Mesenteric fat pad (tissue), 1 donor: ENCODE measurements at regions not wholly inside any gene's neighbourhood (a gene's known extent, or its start where the extent isn't known, plus 50 kb on each side); places are given as distances from the start of the nearest gene placed in this dataset.
"Not testable (repeated sequence)": the region's sequence is repeated elsewhere in the genome, so short reads cannot be mapped to it uniquely, and the experiment has no call there.

Experiments
- DNase-seq: peaks from one replicate; pipeline ENCODE4 v3.0.0-alpha.2; 2020; ENCODE audit warnings: low spot score
- donor health status: DM: yes; HTN: yes; CAD: no.

- DNase-seq, result no peak
Measured at GRCh38 chr5:145574889-145575573, 260.1 kb downstream of the PRELID2 start.

GRCh38 chr5:145568581-145568980 is 266.6 kb downstream of the PRELID2 start:
- no peak for DNase-seq

GRCh38 chr5:145562931-145563330 is 272.2 kb downstream of the PRELID2 start:
- no peak for DNase-seq

- no peak for DNase-seq
Measured at GRCh38 chr5:145558288-145558687, 276.9 kb downstream of the PRELID2 start.

GRCh38 chr5:145557345-145557744 is 277.8 kb downstream of the PRELID2 start:
- no peak for DNase-seq

GRCh38 chr5:145554399-145554798 is 280.7 kb downstream of the PRELID2 start:
- no peak for DNase-seq

- no peak for DNase-seq
Measured at GRCh38 chr5:145553177-145553576, 282.0 kb downstream of the PRELID2 start.

GRCh38 chr5:145551714-145552113 is 283.4 kb downstream of the PRELID2 start:
- DNase-seq, result no peak

- DNase-seq, result no peak
Measured at GRCh38 chr5:145548097-145548496, 287.0 kb downstream of the PRELID2 start.

GRCh38 chr5:145544401-145544800 is 290.7 kb downstream of the PRELID2 start:
- no peak for DNase-seq

- no peak for DNase-seq
Measured at GRCh38 chr5:145543968-145544367, 291.2 kb downstream of the PRELID2 start.

GRCh38 chr5:145540375-145540774 is 294.8 kb downstream of the PRELID2 start:
- no peak for DNase-seq

- DNase-seq, result no peak
Measured at GRCh38 chr5:145539201-145539600, 295.9 kb downstream of the PRELID2 start.

- no peak for DNase-seq
Measured at GRCh38 chr5:145536133-145536532, 299.0 kb downstream of the PRELID2 start.

GRCh38 chr5:145531038-145531734 is 304.0 kb downstream of the PRELID2 start:
- no peak for DNase-seq

- no peak for DNase-seq
Measured at GRCh38 chr5:145521523-145521922, 313.6 kb downstream of the PRELID2 start.

GRCh38 chr5:145521066-145521465 is 314.1 kb downstream of the PRELID2 start:
- no peak for DNase-seq

GRCh38 chr5:145520335-145520734 is 314.8 kb downstream of the PRELID2 start:
- no peak for DNase-seq

- not testable (repeated sequence) for DNase-seq
Measured at GRCh38 chr5:145517588-145517987, 317.6 kb downstream of the PRELID2 start.

GRCh38 chr5:145511351-145511750 is 323.8 kb downstream of the PRELID2 start:
- DNase-seq, result no peak

- no peak for DNase-seq
Measured at GRCh38 chr5:145510769-145511168, 324.4 kb downstream of the PRELID2 start.

- no peak for DNase-seq
Measured at GRCh38 chr5:145510324-145510723, 324.8 kb downstream of the PRELID2 start.
